H7 (cell line): ENCODE measurements at regions not wholly inside any gene's neighbourhood (a gene's known extent, or its start where the extent isn't known, plus 50 kb on each side); places are given as distances from the start of the nearest gene placed in this dataset.
"Not testable (repeated sequence)": the region's sequence is repeated elsewhere in the genome, so short reads cannot be mapped to it uniquely, and the experiment has no call there.

Experiments used
- DNase-seq: peaks from one replicate; pipeline ENCODE4 v3.0.0; 2012
- H3K27me3 ChIP-seq: 2 replicates; pipeline ENCODE4 v1.6.0; 2011; ENCODE audit warnings: mild to moderate bottlenecking, low read length; ENCODE audit not compliant: control insufficient read depth, insufficient read depth
- H3K36me3 ChIP-seq: replicated peaks from 2 replicates; pipeline ENCODE4 v1.5.1; 2011; ENCODE audit warnings: low read length; ENCODE audit not compliant: control insufficient read depth, insufficient read depth
- H3K4me3 ChIP-seq: 2 replicates; pipeline ENCODE4 v1.5.1; 2011; ENCODE audit warnings: low read depth, mild to moderate bottlenecking, control low read depth, low read length, moderate library complexity; ENCODE audit not compliant: insufficient read depth

GRCh38 chr13:60811581-60811980 is 414.6 kb downstream of the TDRD3 start:
- Histone ChIP-seq H3K27me3 (no peaks in the 10 kb centered on the region), H3K36me3 (no peaks in the 10 kb centered on the region), H3K4me3 (no peak overlapping the region)
- DNase-seq, result no peak

GRCh38 chr13:60805640-60806039 is 408.6 kb downstream of the TDRD3 start:
- H3K36me3 ChIP-seq, DNase-seq, H3K27me3 ChIP-seq, H3K4me3 ChIP-seq: not testable (repeated sequence)

DNA sequence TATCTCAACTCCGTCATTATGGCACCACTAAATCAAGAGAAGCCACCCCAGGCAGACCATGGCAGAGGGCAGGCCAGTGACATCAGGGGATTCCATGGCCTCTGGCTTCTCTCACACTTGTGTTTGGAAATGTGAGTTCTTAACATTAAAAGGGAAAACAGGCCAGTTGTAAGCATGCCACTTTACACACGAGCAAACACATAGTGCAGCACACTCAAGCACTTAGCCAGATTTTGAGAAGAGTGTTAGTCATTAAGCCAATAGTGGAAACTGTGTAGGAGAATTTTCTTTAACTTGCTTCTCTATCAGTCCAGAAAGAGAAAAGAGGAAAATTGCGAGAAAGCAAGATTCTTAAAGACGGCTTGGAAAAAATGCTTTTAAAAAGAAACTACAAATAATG is 401.5 kb downstream of the TDRD3 start:
- Histone ChIP-seq H3K4me3 (no peak overlapping the region), H3K36me3 (no peaks in the 10 kb centered on the region), H3K27me3 (no peaks in the 10 kb centered on the region)
- DNase-seq, result no peak

GRCh38 chr13:60797112-60797511 is 400.1 kb downstream of the TDRD3 start:
- no peaks in the 10 kb centered on the region for H3K27me3 ChIP-seq
- DNase-seq, result no peak
- no peak overlapping the region for H3K4me3 ChIP-seq
- no peaks in the 10 kb centered on the region for H3K36me3 ChIP-seq

GRCh38 chr13:60794751-60795150 is 397.7 kb downstream of the TDRD3 start:
- Histone ChIP-seq H3K36me3 (no peaks in the 10 kb centered on the region), H3K4me3 (no peak overlapping the region), H3K27me3 (no peaks in the 10 kb centered on the region)
- DNase-seq, result no peak

- H3K4me3 ChIP-seq, result no peak overlapping the region
- peak; percentile 9 for DNase-seq
- H3K27me3 ChIP-seq, result no peaks in the 10 kb centered on the region
- no peaks in the 10 kb centered on the region for H3K36me3 ChIP-seq
Observed at GRCh38 chr13:60790620-60791019, 393.6 kb downstream of the TDRD3 start.

- DNase-seq, result no peak
- no peaks in the 10 kb centered on the region for H3K27me3 ChIP-seq
- no peaks in the 10 kb centered on the region for H3K36me3 ChIP-seq
- H3K4me3 ChIP-seq, result no peak overlapping the region
Observed at GRCh38 chr13:60788156-60788829, 391.3 kb downstream of the TDRD3 start.

GRCh38 chr13:60787083-60787482 is 390.1 kb downstream of the TDRD3 start:
- Histone ChIP-seq H3K36me3 (no peaks in the 10 kb centered on the region), H3K27me3 (no peaks in the 10 kb centered on the region), H3K4me3 (no peak overlapping the region)
- DNase-seq, result no peak

GRCh38 chr13:60772726-60773125 is 375.7 kb downstream of the TDRD3 start:
- H3K27me3 ChIP-seq, result no peaks in the 10 kb centered on the region
- H3K36me3 ChIP-seq, result no peaks in the 10 kb centered on the region
- no peak overlapping the region for H3K4me3 ChIP-seq
- no peak for DNase-seq

- no peak for DNase-seq
- H3K27me3 ChIP-seq, result no peaks in the 10 kb centered on the region
- H3K4me3 ChIP-seq, result no peak overlapping the region
- no peaks in the 10 kb centered on the region for H3K36me3 ChIP-seq
Observed at GRCh38 chr13:60765700-60766411, 368.8 kb downstream of the TDRD3 start.

DNA sequence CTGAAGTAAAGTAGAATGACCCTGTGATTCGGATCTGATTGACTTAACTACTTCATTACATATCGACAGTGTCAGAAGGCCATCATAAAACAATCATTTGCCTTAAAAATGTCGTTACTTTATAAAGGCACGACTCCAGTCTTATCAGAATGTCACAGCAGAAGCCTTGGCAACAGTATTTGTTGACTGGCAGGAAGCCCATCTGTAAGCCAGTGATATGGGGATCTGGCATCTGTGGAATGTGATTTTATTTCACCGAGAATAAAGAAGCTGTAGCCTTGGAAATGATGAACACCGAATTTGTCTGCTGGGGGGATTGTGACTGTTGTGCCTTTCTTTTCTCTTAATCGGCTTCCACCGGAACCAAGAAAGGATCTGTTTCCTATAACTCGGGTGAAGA is 362.5 kb downstream of the TDRD3 start:
- no peaks in the 10 kb centered on the region for H3K27me3 ChIP-seq
- H3K36me3 ChIP-seq, result no peaks in the 10 kb centered on the region
- no peak for DNase-seq
- H3K4me3 ChIP-seq, result no peak overlapping the region

DNA sequence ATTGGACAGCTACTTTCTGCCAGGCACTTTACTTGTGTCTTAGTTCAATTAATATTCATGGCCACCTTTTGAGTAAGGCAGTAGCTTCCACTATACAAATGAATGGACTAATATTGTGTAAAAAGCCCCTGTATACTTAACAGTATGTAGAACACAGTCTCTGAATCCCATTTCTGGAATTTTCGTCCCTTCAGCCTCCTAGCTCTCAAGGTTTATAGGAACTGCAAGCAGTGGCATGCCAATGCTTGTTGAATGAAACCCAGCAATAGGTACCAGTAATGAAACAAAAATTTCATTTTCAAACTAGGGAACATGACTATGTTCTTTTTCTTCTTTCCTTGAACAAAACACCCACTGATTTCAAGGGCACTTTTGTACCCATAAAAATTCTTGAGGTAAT is 361.6 kb downstream of the TDRD3 start:
- DNase-seq, result no peak
- H3K4me3 ChIP-seq, result no peak overlapping the region
- no peaks in the 10 kb centered on the region for H3K27me3 ChIP-seq
- H3K36me3 ChIP-seq, result no peaks in the 10 kb centered on the region

DNA sequence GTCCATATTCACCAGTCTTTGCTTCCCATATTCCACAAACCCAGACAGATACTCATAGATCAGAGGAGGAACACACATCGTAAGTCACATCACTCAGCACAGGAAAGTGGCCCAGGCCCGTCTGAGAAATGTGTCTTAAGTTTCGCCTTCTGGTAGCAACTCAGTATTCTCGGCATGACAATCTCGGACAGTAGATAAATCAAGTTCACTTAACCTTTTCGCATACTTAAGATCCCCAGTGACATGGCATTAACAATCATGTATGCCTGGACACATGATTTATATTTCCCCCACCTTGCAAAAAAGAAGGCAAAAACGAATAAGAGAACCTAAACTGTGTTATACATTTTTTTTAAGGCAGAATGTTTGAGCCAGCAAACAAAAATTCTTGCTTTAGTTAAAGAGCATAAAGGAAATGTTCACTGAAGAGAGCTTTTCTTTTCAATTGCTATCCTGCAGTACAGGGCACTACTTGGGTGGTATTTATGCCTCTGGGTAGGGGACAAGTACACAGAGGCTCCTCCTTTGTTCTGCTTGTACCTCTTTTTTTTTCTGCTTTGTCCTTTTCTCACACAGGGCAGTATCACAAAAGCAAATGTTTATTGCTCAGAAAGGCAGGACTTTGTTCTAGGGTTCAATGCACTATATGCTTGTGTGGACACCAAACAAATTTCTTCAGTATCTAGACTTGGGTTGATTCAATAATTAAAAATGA is 360.6 kb downstream of the TDRD3 start:
- Histone ChIP-seq H3K4me3 (no peak overlapping the region), H3K36me3 (no peaks in the 10 kb centered on the region), H3K27me3 (no peaks in the 10 kb centered on the region)
- no peak for DNase-seq

- no peak for DNase-seq
- Histone ChIP-seq H3K27me3 (no peaks in the 10 kb centered on the region), H3K4me3 (no peak overlapping the region)
Observed at GRCh38 chr13:60756306-60756705, 359.3 kb downstream of the TDRD3 start.

More at GRCh38 chr13:60756306-60756705, 359.3 kb downstream of the TDRD3 start:
- H3K36me3 ChIP-seq, result no peaks in the 10 kb centered on the region
